Daoy (cell line): ENCODE measurements at regions not wholly inside any gene's neighbourhood (a gene's known extent, or its start where the extent isn't known, plus 50 kb on each side); places are given as distances from the start of the nearest gene placed in this dataset.

Experiments used
- DNase-seq: peaks from one replicate; pipeline ENCODE4 v3.0.0-alpha.2; 2015; ENCODE audit warnings: low read depth

DNA sequence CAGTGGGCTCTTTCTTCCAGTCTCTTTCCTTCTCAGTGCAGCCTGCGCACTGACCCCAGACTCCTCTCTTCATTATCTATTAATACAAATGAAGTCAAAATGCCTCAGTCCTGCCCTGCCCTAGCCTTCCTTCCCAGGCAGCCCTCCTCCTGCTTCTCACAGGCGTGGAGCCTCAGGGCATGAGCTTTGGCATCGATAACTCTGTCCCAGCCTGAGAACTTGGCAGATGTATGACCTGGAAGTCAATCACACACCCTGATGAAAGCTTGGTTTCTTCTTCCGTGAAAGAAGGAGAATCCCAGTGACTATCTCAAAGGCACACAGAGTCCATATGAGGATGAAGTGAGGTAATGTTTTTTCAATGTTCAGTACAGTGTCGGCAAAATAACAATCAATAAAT, 600.7 kb upstream of the ID2 start:
- DNase-seq: no peak

DNA sequence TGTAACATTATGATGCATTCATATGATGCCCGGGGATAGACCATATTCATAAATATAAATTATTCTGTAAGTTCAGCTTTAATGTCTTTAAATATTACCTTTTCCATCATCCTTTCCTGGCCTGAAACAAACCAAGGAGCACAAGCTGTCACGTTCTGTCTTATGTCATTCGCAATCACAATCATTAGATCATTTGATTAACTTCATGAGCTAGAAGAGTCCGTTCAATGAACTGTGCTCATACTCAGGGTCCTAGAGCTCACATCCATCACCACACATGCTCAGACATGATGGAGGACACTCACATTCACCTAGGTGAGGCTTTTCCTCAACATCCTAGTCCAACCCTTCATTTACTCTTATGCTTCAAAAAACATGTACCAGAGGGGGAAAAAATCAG, 599.0 kb upstream of the ID2 start:
- no peak for DNase-seq

DNA sequence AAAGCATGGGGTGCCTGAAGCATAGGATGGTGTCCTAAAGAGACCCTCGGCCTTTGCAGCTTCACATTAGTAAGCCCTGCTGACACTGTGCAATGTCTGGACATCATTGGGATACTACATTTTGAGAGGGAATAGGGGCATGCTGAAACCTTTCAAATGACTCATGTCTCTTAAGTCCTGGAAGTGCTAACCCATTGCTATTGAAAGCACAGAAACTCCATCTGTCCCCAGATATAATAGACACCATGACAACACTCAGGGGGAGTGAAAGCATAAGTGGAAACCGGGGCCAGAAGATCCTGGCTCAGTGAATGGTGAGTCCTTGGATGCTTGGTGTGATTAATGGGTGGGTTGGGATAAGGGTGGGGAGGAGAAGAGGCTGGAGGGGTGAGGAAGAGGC, 595.5 kb upstream of the ID2 start:
- no peak for DNase-seq

DNA sequence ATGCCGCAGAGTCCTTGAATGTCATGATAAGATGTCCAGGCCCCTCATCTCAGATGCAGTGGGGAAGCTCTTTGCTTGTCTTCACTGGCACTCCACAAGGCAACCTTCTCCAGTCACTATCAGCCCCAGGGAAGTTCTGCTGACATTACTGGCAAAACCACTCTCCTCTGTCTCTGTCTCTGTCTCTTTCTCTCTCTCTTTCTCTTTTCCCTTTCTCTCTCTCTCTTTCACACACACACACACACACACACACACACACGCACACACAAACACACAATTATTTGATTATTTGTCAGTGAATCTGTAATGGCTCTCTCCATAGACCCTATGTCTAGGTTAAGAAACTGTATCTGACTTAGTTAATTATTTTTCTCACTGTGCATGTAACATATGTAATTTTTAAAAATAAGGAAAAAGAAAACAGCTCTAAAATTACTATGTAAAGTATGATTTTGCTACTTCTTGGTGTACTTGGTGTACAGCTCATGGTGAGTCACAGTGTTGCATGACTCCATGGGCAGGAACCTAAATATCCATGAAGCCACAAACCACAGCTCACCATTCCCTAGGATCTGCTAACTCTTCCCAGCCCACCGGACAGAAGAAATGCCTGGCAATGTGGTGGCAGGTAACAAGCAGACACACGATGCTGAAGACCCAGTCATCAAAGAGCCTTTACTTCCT, 594.9 kb upstream of the ID2 start:
- peak; percentile 35 for DNase-seq

DNA sequence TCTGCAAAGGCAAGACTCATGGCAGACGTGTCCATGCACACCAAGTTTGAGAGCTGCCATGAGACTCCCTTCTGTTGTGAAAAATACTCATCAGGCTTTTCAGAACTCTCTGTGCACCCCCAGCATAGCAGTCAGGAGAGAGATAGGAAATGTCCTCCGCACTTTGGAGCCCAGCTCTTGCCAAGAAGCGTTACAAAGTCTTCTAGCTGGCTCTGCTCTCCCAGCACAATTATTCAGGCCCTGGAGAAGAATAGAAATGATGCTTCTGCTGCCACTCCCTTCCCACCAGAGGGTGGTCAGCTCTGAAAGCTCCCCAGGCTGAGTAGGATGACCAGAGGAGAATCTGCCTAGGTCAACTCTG, 594.4 kb upstream of the ID2 start:
- no peak for DNase-seq

DNA sequence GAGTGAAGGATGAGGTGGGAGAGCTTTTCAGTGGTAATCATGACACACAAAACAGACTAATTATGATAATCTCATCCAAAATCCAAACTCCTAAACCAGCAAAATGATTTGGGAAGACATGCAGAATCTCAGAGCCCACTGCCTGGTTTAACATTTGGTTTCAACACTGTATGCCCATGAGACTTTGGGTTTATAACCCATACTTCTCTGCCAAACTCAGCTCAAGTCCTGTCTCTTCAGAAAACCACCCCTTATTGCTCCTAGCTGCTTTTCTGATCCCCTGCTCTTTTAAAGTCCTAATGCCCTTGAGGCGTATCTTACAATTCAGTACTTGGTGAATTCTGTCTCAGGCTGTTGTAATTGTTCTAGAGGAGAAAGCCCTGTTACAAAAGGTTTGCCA, 593.0 kb upstream of the ID2 start:
- no peak for DNase-seq

DNA sequence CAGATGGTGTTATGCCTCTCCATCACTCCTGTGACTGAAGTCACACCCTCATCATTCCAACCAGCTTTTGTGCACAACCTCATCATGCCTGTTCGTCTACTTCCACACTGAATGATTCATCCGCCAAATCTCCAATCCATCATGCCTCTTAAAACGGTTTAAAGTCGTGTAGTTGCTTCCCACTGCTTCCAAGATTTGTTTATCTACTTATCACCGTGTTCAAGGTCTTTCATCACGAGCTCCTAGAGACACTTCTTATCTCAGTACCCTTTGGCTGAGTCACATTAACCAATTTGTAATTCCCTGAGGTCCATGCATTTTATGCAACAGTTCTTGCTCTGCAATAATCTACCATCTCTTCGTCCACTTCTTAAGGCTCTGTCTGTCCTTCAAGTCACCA, 592.3 kb upstream of the ID2 start:
- no peak for DNase-seq

DNA sequence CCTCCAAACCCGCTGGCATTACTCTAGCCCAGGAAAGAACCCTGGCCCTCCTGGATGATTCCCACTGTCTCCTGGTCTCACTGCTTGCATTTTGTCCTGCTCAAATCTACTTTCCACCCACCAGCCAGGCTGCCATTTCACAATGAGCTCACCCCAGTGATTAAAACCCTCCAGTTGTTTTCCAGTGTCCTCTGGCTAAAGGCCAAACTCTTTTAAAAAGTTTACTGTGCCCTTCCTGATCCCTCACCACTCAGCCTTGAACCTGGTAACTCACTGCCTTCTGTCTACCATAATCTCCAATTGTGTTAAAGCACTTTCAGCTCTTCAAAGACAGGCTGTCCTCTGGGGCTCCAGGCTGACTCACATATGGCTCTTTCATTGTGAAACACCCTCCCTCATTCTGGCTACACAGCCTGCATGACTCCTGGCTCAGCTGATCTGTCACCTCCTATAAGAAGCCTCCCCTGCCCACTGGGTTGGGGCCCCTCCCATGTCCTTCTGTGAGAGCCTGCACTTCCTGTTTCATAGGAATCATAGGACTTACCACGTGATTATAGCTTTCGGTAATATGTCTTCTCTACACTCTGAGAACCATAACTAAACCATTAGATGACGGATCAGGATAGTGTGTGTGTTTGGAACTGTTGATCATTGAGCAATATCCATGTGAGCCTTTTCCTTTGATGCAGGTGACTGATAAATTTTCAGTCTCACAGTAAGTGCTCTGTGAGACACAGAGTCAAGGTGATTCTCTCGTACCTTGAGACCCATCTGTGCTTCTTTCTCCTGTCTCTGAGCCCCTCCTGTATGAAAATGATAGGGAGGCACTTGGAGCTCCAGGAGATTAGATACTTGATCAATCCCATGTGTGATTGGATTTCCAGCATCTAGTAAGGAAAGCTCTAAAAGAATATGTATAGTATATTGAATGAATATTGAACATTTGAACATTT, 590.8 kb upstream of the ID2 start:
- peak; percentile 14 for DNase-seq

DNA sequence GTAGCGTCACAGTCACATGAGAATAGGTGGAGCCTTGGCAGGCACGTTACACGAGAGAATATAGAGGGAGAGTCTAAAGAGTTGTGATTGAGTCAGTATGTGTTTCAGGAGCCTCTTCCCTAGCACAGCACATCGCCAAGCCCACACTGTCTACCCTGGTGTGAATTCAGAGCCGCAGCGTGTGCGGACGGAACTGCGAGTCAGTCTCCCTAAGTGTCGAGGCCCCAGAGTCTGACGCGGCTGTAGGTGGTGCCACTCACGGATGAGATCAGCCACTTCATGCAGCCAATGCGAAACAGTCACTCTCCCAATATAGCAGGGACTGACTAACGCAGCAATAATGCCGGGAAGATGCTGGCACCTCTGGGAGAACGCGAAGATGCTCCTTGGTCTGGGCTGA, 587.3 kb upstream of the ID2 start:
- DNase-seq: peak; percentile 7

DNA sequence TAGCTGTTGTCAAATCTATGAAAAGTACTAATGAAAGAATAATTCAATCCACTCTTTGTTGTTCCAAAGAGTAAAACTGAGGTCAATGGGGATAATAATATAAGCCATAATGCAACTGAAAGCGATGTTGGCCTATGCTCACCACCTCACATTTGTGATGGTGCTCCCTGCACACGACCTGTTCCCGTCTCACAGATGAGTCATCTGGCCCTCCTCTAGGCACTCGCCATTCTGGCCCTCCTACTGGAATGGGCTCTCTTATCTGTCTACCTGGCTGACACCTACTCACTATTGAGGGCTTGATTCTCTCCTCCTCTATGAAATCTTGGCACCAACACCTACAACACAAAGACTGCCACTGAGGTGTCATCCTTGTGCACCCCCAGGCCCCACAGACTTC, 585.9 kb upstream of the ID2 start:
- DNase-seq: no peak

DNA sequence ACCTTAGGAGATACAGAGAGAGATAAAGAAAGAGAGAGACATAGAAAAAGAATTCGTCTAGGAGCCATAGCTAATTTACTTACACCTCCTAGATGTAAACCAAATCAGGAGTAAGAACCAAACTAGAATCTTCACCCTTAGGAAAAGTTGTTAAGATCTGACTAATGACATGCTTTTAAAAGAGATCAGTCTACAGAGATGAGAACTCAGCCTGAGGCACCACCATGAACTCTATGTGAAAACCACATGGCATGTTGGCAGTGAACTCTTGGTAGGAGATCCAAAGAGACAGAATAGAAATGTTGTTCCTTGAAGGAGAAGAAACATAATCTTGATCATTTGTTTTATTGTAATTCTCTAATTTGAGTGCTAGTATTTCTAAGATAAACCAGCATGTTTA, 585.4 kb upstream of the ID2 start:
- DNase-seq: no peak

DNA sequence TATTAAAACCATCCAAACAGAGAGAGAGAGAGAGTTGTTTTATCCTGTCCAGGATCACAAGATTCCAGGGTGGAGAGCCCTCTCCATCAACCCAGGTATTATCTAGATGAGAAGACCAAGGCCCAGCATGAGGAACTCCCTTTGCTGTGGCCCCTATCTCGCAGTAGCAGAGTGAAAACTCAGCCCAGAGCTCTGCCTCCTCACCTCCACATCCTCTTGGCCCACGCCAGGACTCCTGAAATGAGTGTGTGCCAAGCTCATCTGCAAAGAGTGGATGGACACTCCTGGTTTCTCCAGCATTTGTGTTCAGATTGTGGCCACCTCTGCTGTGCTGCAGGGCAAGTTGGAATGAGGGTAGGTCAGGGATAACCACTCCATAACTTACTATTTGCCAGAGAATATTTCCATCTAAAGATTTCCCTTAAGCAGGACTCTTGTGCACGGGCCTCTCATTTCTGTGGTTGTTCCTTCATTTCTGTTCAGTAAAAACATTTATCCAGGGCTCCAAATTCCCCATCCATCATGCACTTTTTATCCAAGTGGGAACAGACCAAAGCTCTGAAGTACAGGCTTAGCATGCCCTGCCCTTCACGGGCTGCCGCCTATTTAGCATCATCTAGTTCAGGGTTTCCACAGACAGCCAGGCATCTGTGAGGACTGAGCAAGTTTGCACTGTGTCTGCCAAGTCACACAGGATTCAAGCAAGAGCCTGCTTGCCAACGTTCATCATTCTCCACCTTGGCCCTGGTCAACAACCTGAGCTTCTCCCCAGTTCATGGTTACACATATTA, 583.2 kb upstream of the ID2 start:
- DNase-seq: no peak

DNA sequence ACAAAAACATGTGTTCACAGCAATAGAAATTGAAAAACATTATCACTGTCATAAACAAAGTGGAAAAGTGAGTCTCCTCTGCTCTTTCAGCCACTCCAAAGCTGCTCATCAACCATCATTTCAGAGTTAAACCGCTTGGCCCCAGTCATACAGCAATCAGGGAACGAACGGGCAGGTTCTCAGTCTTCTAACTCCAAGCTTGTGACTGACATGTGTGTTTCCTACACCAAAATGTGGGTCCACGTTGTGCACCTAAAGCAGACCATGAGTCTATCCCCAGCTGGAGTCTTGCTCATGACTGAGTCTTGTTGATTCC, 582.6 kb upstream of the ID2 start:
- DNase-seq: no peak

DNA sequence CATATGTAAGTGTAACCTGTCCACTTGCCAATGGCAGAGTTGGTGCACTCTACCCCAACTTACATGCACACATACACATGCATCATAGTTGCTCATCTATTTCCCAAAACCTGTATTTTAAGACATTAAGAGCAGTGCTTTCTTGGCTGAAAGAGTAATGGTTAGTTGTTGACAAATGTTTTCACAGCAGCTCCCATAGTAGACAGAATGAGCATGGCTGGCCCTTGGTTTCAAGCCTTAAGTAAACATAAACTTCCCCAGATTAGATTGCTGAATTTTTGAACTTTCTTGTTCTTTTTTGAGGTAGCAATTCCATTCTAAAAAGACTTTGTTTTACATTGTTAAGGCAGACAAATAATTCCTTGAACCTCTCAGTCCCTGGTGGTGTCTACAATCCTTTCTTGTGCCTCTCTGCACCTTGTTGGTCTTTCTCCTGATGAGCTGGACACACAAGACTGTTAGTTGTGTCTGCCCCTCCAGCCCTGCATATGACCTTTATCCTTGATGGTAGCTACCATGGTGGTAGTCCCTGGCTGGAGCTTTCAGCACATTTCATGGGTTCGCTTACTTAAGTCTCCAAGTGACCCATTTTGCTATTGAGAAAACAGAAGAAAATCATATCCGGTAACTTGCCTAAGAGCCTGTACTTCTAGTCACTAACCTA, 580.1 kb upstream of the ID2 start:
- no peak for DNase-seq

DNA sequence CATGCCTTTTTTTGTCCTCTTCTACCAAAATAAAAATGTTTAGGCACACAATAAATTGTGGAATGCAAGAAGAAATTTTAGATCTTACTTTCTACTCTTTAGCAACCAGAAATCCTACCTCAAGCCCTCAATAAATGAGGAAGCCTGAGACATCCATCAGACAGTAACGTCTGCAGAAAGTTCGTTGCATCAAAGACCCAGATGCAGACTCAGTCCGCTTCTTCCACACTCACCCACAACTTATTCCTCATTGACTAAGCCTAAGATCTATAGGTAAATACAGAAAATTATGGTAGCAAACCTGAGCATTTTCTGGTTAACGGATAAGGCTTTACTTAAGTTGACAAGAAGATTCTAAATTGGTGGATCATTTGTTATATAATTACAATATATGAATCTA, 579.4 kb upstream of the ID2 start:
- DNase-seq: no peak

DNA sequence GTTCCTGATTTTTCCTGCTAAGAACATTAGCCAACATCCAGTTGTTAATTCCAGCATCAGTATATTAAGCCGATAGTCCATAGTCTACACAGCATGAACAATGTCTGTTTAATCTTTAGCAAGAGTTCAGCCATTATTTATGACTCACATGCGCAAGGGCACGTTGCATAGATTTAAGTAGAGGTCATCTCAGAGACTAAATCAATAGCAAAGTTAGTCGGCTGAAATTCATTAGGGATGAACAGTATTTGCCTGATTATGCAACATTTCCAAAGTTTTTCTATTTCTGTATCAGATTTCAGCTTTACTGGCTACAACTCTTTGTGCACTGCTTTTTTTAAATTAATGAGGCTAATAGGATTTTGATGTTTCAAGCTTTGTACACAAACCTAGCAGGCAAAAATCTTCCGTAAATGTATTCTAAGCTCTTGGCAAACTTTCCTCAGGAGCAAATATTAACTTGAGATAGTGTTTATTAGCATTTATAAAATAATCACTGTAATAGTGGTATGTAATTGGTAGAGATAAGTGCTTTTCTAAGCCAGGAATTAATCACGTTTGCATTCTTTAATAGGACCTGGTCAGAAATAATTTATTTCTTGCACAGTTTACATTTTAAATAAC, 578.7 kb upstream of the ID2 start:
- no peak for DNase-seq

DNA sequence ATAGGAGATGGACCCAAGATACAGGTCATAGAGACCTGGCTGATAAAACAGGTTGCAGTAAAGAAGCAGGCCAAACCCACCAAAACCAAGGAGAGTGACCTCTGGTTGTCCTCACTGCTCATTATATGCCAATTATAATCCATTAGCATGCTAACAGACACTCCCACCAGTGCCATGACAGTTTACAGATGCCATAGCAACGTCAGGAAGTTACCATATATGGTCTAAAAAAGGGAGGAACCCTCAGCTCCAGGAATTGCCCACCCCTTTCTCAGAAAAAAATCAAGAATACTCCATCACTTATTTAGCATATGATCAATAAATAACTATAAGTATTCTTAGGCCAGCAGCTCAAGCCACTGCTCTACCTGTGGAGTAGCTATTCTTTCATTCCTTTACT, 574.7 kb upstream of the ID2 start:
- DNase-seq: no peak

DNA sequence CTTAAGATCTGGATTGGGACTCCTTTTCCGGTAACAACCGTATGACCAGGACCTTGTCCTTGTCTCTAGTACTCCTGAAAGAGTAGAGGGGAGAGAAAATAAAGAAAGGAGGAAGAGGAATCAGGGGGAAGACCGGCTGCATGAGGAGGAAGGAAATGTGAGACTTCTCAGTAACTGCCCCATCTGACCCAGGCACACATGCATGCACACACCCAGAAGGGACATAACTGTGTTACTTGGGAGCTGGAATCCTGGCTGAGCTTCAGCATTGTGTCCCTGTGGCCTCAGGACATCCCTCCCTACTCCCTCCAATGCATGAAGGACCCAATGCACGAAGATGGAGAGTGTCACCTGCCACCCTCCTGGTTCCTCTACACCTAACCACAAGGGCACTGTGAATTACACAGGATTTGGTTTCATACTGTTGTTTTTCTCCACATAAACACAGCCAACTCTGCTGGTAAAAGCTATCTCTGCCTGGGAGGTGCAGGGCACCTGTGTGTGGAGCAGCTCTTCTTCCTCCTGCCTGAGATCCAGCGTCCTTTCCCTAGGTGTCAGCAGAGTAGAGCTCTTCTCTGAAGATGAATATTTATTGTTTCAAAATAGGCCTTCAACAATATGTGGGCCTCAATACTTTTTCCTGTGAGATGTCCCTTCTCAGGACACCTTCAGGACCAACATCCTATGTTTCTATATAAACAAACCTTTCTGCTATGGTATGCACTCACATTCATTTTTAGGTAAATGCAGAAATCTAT, 574.1 kb upstream of the ID2 start:
- no peak for DNase-seq

DNA sequence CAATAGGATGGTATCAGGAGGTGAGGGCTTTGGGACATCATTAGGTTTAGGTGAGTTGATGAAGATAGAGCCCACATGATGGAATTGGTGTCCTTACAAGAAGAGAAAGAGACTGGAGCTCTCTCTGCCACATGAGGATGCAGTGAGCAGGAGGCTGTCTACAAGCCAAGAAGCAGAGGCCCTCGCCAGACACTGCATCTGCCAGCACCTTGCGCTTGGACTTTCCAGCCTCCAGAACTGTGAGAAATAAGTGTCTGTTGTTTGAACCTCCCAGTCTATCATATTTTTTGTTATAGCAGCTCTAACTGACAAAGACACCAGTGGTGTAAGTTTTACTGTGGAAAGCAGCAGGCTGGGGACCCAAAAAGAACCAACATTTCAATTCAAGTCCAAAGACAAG, 571.1 kb upstream of the ID2 start:
- no peak for DNase-seq

DNA sequence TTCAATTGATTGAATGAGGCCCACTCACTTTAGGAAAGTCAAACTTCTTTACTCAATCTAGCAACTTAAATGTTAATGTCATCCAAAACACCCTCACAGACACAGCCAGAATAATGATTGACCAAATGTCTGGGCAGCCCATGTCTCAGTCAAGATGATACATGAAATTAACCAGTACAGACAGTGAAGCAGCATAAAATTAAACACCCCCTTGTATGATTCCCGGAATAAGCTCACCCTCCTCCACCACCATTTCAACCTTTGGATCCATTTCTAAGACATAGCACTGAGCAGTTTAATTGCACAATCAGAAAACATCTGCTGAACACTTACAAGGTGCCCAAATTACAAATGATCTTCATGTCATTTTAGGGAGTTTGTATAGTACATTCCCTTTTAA, 570.7 kb upstream of the ID2 start:
- DNase-seq: no peak

DNA sequence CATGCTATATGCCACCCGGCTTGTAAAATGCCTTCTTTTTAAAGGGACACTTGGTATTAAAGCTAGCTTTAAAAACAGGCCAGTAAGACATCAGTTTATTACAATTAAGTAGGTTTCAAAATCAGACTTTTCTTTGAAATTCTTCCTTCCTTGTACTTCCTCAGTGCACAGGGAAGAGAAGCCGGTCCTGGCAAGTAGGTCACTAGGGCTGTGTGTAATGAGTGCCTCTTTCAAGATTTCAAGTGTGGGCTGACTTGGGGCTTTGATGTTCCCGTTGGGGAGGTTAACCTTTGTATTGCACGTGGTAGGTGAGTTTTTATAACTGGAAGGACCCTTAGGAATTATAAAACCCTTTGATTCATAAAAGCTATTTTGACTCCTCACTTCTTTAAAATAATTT, 566.4 kb upstream of the ID2 start:
- no peak for DNase-seq
